ENCODE measurements at regions not wholly inside any gene's neighbourhood (a gene's known extent, or its start where the extent isn't known, plus 50 kb on each side); places are given as distances from the start of the nearest gene placed in this dataset.

DNA sequence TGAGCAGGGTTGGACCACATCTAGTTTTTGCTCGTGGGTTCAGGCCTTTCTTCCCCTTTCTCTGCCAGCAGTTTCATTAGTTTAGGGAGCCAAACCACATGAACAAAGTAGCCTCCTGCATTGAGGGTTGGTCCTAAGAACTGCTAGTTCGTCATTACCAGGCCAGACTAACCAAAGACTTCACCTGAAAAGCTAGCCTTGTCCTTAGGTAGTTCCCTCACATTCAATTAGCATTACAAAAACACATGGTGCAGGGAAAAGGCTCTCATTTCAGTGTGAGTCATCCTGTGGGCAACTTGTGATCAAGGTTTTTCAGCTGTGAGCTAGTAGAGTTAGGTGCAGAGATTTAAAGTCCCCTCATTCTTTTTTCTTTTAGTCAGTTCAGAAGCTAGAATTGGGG, 279.3 kb upstream of the CTNNB1 start:
- H3K4me3 ChIP-seq (ENCODE audit: control insufficient read depth in 2 of 3, extremely low read depth in 1 of 3, insufficient read depth in 2 of 3, low read depth in 1 of 3, low read length in 3 of 3), result no peak overlapping the region
- H3K9ac ChIP-seq (ENCODE audit: control insufficient read depth, extremely low read depth, insufficient read depth, low read length), result no peak overlapping the region
- H3K9me3 ChIP-seq (ENCODE audit: control insufficient read depth, low read depth, low read length), result no peaks in the 10 kb centered on the region
- no peak overlapping the region for H3K27ac ChIP-seq (ENCODE audit: control insufficient read depth, insufficient read depth, low read length)
- no peaks in the 10 kb centered on the region for H3K9me1 ChIP-seq (ENCODE audit: control insufficient read depth, extremely low read depth, insufficient read depth, low read length)
- H4K20me1 ChIP-seq (ENCODE audit: control insufficient read depth, extremely low read depth, insufficient read depth, low read length), result no peaks in the 10 kb centered on the region
- no peak overlapping the region for H2AFZ ChIP-seq (ENCODE audit: control insufficient read depth, low read length)
- no peak overlapping the region for H3K4me2 ChIP-seq (ENCODE audit: control insufficient read depth, extremely low read depth, insufficient read depth, low read depth, low read length)
- no peaks in the 10 kb centered on the region for H3K4me1 ChIP-seq (ENCODE audit: control insufficient read depth, extremely low read depth, insufficient read depth, low read length)
- no peaks in the 10 kb centered on the region for H3K27me3 ChIP-seq (ENCODE audit: control insufficient read depth, extremely low read depth, insufficient read depth, low read length)
- DNase-seq (ENCODE audit: low read depth, low spot score) (no peak), FAIRE-seq (peak; percentile 58)
- TF ChIP-seq, protein P1, sequence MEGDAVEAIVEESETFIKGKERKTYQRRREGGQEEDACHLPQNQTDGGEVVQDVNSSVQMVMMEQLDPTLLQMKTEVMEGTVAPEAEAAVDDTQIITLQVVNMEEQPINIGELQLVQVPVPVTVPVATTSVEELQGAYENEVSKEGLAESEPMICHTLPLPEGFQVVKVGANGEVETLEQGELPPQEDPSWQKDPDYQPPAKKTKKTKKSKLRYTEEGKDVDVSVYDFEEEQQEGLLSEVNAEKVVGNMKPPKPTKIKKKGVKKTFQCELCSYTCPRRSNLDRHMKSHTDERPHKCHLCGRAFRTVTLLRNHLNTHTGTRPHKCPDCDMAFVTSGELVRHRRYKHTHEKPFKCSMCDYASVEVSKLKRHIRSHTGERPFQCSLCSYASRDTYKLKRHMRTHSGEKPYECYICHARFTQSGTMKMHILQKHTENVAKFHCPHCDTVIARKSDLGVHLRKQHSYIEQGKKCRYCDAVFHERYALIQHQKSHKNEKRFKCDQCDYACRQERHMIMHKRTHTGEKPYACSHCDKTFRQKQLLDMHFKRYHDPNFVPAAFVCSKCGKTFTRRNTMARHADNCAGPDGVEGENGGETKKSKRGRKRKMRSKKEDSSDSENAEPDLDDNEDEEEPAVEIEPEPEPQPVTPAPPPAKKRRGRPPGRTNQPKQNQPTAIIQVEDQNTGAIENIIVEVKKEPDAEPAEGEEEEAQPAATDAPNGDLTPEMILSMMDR (optimal IDR thresholded peaks at IDR 0.05 in 1 of 3, IDR thresholded peaks at IDR 0.05 in 1 of 3, conservative IDR thresholded peaks at IDR 0.05 in 1 of 3; ENCODE audit: extremely low read depth in 1 of 3, insufficient read depth in 2 of 3, low read length in 3 of 3), result no peak
- no peak for TF ChIP-seq EZH2 (IDR thresholded peaks at IDR 0.05; ENCODE audit: low read length)
- dilution Hi-C loops (cut with MboI; ENCODE audit: extremely low pct_ligation_motif_present, low sequenced_read_pairs), result no loop called here
- H3K36me3 ChIP-seq (ENCODE audit: control insufficient read depth in 2 of 2, extremely low read depth in 1 of 2, insufficient read depth in 2 of 2, low read length in 2 of 2), result no peaks in the 10 kb centered on the region
- H3K79me2 ChIP-seq (ENCODE audit: control insufficient read depth, insufficient read depth, low read length), result no peaks in the 10 kb centered on the region

DNA sequence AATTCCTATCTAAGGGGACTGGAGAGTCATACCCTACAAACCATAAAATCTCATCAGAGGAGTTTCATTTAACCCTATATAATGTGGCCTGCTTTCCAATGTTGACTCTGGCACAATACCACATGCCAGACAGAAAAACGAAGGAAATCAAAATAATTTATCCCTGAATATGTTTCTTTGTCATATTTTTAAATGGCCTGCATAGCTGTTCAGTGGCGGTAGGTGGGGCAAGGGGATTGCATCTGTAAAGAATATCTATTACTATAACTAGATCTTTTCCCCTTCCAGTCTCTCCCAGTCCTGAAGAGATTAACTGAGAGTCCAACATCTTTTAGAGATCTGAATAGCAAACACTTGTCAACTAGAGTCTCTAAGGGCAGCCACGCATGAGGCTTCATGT, 278.1 kb upstream of the CTNNB1 start:
- Histone ChIP-seq H4K20me1 (ENCODE audit: control insufficient read depth, extremely low read depth, insufficient read depth, low read length) (no peaks in the 10 kb centered on the region), H3K27me3 (ENCODE audit: control insufficient read depth, extremely low read depth, insufficient read depth, low read length) (no peaks in the 10 kb centered on the region), H3K36me3 (ENCODE audit: control insufficient read depth in 2 of 2, extremely low read depth in 1 of 2, insufficient read depth in 2 of 2, low read length in 2 of 2) (no peaks in the 10 kb centered on the region), H2AFZ (ENCODE audit: control insufficient read depth, low read length) (no peak overlapping the region), H3K79me2 (ENCODE audit: control insufficient read depth, insufficient read depth, low read length) (no peaks in the 10 kb centered on the region), H3K4me1 (ENCODE audit: control insufficient read depth, extremely low read depth, insufficient read depth, low read length) (no peaks in the 10 kb centered on the region), H3K9me1 (ENCODE audit: control insufficient read depth, extremely low read depth, insufficient read depth, low read length) (no peaks in the 10 kb centered on the region), H3K9ac (ENCODE audit: control insufficient read depth, extremely low read depth, insufficient read depth, low read length) (no peak overlapping the region), H3K4me3 (ENCODE audit: control insufficient read depth in 2 of 3, extremely low read depth in 1 of 3, insufficient read depth in 2 of 3, low read depth in 1 of 3, low read length in 3 of 3) (no peak overlapping the region), H3K4me2 (ENCODE audit: control insufficient read depth, extremely low read depth, insufficient read depth, low read depth, low read length) (no peak overlapping the region), H3K27ac (ENCODE audit: control insufficient read depth, insufficient read depth, low read length) (no peak overlapping the region), H3K9me3 (ENCODE audit: control insufficient read depth, low read depth, low read length) (no peaks in the 10 kb centered on the region)
- DNase-seq (ENCODE audit: low read depth, low spot score), result no peak
- no peak for FAIRE-seq
- TF ChIP-seq, protein P1 (optimal IDR thresholded peaks at IDR 0.05 in 1 of 3, IDR thresholded peaks at IDR 0.05 in 1 of 3, conservative IDR thresholded peaks at IDR 0.05 in 1 of 3; ENCODE audit: extremely low read depth in 1 of 3, insufficient read depth in 2 of 3, low read length in 3 of 3), result no peak
- TF ChIP-seq EZH2 (IDR thresholded peaks at IDR 0.05; ENCODE audit: low read length), result no peak
- dilution Hi-C loops (cut with MboI; ENCODE audit: extremely low pct_ligation_motif_present, low sequenced_read_pairs), result no loop called here

Measured in keratinocyte (primary cell).